ENCODE measurements at regions not wholly inside any gene's neighbourhood (a gene's known extent, or its start where the extent isn't known, plus 50 kb on each side); places are given as distances from the start of the nearest gene placed in this dataset.

GRCh38 chr5:82601861-82602260 is 323.7 kb upstream of the RPS23 start:
- no peak for DNase-seq (ENCODE audit: low spot score)
- no peaks in the 10 kb centered on the region for H3K36me3 ChIP-seq (ENCODE audit: insufficient read depth, low read length, poor library complexity, severe bottlenecking)
- BruUV-seq (replicated peaks) = no TSS peak
- H3K27ac ChIP-seq (ENCODE audit: low read depth, low read length, poor library complexity, severe bottlenecking) = no peak overlapping the region
- intact Hi-C loops (cut with micrococcal nuclease; ENCODE audit: unreplicated experiment) = no loop called here
- no peaks in the 10 kb centered on the region for H3K9me3 ChIP-seq (ENCODE audit: low read depth, low read length, poor library complexity, severe bottlenecking)
- no peak overlapping the region for H3K4me3 ChIP-seq (ENCODE audit: low read depth, low read length, poor library complexity, severe bottlenecking)
- H3K4me1 ChIP-seq (ENCODE audit: insufficient read depth, low read length, poor library complexity, severe bottlenecking) = no peaks in the 10 kb centered on the region
- POLR2A ChIA-PET (ENCODE audit: low non-redundant PET) = no interaction called here
- no peaks in the 10 kb centered on the region for H3K27me3 ChIP-seq (replicated peaks; ENCODE audit: insufficient read depth, low read depth, low read length, poor library complexity)
- CTCF ChIA-PET = no interaction called here
- no peak for TF ChIP-seq EZH2 (IDR thresholded peaks at IDR 0.05; ENCODE audit: borderline replicate concordance, low read depth, low read length, poor library complexity, severe bottlenecking)
- TF ChIP-seq CTCF (conservative IDR thresholded peaks at IDR 0.05; ENCODE audit: low read depth, low read length) = no peak

- no peak overlapping the region for H3K27ac ChIP-seq (ENCODE audit: low read depth, low read length, poor library complexity, severe bottlenecking)
- no peaks in the 10 kb centered on the region for H3K4me1 ChIP-seq (ENCODE audit: insufficient read depth, low read length, poor library complexity, severe bottlenecking)
- intact Hi-C loops (cut with micrococcal nuclease; ENCODE audit: unreplicated experiment) = no loop called here
- no TSS peak for BruUV-seq (replicated peaks)
- no peak for DNase-seq (ENCODE audit: low spot score)
- no peaks in the 10 kb centered on the region for H3K9me3 ChIP-seq (ENCODE audit: low read depth, low read length, poor library complexity, severe bottlenecking)
- POLR2A ChIA-PET (ENCODE audit: low non-redundant PET) = no interaction called here
- H3K4me3 ChIP-seq (ENCODE audit: low read depth, low read length, poor library complexity, severe bottlenecking) = no peak overlapping the region
- TF ChIP-seq CTCF (conservative IDR thresholded peaks at IDR 0.05; ENCODE audit: low read depth, low read length) (no peak), EZH2 (IDR thresholded peaks at IDR 0.05; ENCODE audit: borderline replicate concordance, low read depth, low read length, poor library complexity, severe bottlenecking) (no peak)
- H3K36me3 ChIP-seq (ENCODE audit: insufficient read depth, low read length, poor library complexity, severe bottlenecking) = no peaks in the 10 kb centered on the region
- CTCF ChIA-PET = no interaction called here
- no peaks in the 10 kb centered on the region for H3K27me3 ChIP-seq (replicated peaks; ENCODE audit: insufficient read depth, low read depth, low read length, poor library complexity)
Observed at GRCh38 chr5:82601077-82601476, 322.9 kb upstream of the RPS23 start.

GRCh38 chr5:82599692-82600091 is 321.5 kb upstream of the RPS23 start:
- TF ChIP-seq EZH2 (IDR thresholded peaks at IDR 0.05; ENCODE audit: borderline replicate concordance, low read depth, low read length, poor library complexity, severe bottlenecking) = no peak
- TF ChIP-seq CTCF (conservative IDR thresholded peaks at IDR 0.05; ENCODE audit: low read depth, low read length) = no peak
- Histone ChIP-seq H3K9me3 (ENCODE audit: low read depth, low read length, poor library complexity, severe bottlenecking) (no peaks in the 10 kb centered on the region), H3K4me1 (ENCODE audit: insufficient read depth, low read length, poor library complexity, severe bottlenecking) (no peaks in the 10 kb centered on the region), H3K36me3 (ENCODE audit: insufficient read depth, low read length, poor library complexity, severe bottlenecking) (no peaks in the 10 kb centered on the region), H3K4me3 (ENCODE audit: low read depth, low read length, poor library complexity, severe bottlenecking) (no peak overlapping the region), H3K27ac (ENCODE audit: low read depth, low read length, poor library complexity, severe bottlenecking) (no peak overlapping the region), H3K27me3 (replicated peaks; ENCODE audit: insufficient read depth, low read depth, low read length, poor library complexity) (no peaks in the 10 kb centered on the region)
- no peak for DNase-seq (ENCODE audit: low spot score)
- no TSS peak for BruUV-seq (replicated peaks)
- intact Hi-C loops (cut with micrococcal nuclease; ENCODE audit: unreplicated experiment) = no loop called here
- ChIA-PET CTCF (no interaction called here), POLR2A (ENCODE audit: low non-redundant PET) (no interaction called here)

All from A673 (cell line).